Activated T-helper 2 cell treated with anti-CD3 and anti-CD28 coated beads, Interferon-gamma antibody, Interleukin-2, Interleukin-4, amounts not matched to agents 10 μg/mL and 5 μg/mL and 100 μg/mL, durations not matched to agents 14 hours and 24 hours and 36 hours (primary cell): ENCODE measurements at regions not wholly inside any gene's neighbourhood (a gene's known extent, or its start where the extent isn't known, plus 50 kb on each side); places are given as distances from the start of the nearest gene placed in this dataset.

Source experiments
- DNase-seq: peaks from one replicate; pipeline ENCODE4 v3.0.0; 2021; ENCODE audit warnings: low spot score
- H3K27ac Mint-ChIP-seq: one replicate; pipeline ENCODE4 v1.8.0; 2021; ENCODE audit warnings: mixed read lengths
- H3K27me3 Mint-ChIP-seq: one replicate; pipeline ENCODE4 v1.8.0; 2021; ENCODE audit warnings: low read depth, mixed read lengths
- H3K36me3 Mint-ChIP-seq: one replicate; pipeline ENCODE4 v1.8.0; 2021; ENCODE audit warnings: low read depth, mixed read lengths
- H3K4me1 Mint-ChIP-seq: one replicate; pipeline ENCODE4 v1.8.0; 2021; ENCODE audit warnings: low read depth, mixed read lengths
- H3K4me3 Mint-ChIP-seq: one replicate; pipeline ENCODE4 v1.8.0; 2021; ENCODE audit warnings: low read depth, mild to moderate bottlenecking, moderate library complexity, mixed read lengths
- H3K9me3 Mint-ChIP-seq: one replicate; pipeline ENCODE4 v1.8.0; 2021; ENCODE audit warnings: mixed read lengths
- intact Hi-C: fragments of 100-400 bp; cut with micrococcal nuclease; formaldehyde crosslinking; loops from one replicate; pipeline ENCODE4 v1.15.1; 2023

DNA sequence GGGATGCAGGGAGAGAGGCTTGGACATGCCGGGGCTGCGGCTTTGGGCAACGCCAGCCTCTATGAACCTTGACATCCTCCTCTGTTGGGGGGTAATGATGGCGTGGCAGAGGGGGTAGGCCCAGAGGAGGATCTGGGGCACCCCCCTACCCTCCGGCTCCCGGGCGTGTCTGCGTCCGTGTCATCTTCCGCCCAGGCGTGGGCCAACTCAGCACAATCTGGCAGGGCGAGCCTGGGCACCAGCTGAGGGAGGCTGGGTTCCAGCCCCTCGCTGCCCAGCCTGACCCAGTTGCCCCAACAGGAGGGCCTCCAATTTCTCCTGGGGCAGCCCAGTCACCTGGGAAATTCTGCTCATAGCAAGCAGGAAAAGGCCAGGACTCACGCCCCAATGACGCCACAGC is 62.9 kb upstream of the IL17B start:
- intact Hi-C loops: loop anchor here (1.0 to 5.0 kb wide), 2 partner anchors 122 to 175 kb away; no protein-coding TSS in a partner anchor
- Mint-ChIP-seq H3K27me3 (no peaks in the 10 kb centered on the region), H3K9me3 (no peaks in the 10 kb centered on the region), H3K27ac (no peak overlapping the region), H3K36me3 (no peaks in the 10 kb centered on the region), H3K4me3 (no peak overlapping the region), H3K4me1 (peaks cover 28% of the 10 kb centered on the region)
- no peak for DNase-seq

DNA sequence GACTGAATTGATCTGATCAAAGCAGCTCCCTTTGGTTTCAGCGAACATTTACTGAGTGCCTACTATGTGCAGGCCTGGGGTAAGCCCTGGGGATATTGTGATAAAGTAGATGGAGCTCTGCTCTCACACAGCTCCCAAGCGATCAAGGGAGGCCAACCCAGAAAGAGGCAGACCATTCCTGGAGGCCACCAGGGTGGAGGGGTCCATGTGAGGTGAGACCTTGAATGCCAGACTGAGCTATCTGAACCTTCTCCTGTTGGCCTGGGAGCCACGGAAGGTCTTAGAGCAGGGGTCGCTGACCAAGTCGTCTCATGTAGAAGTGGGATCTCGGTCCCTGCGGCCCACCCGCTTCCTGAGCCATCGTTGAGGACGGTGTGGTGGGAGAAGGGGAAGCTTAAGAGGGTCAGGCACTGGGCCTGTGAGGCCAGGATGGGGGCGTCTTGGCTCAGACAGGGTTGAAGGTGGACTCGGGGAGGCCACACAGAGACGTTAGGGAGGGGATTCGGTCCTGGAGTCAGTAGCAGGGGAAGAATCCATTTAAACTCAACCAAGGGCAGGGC is 62.2 kb upstream of the IL17B start:
- H3K36me3 Mint-ChIP-seq: no peaks in the 10 kb centered on the region
- no peak overlapping the region for H3K4me3 Mint-ChIP-seq
- H3K27me3 Mint-ChIP-seq: no peaks in the 10 kb centered on the region
- no peak for DNase-seq
- no peaks in the 10 kb centered on the region for H3K9me3 Mint-ChIP-seq
- intact Hi-C loops: loop anchor here (5.0 kb wide), 1 partner anchor 176 kb away; no protein-coding TSS in a partner anchor
- peaks cover 31% of the 10 kb centered on the region for H3K4me1 Mint-ChIP-seq
- no peak overlapping the region for H3K27ac Mint-ChIP-seq

DNA sequence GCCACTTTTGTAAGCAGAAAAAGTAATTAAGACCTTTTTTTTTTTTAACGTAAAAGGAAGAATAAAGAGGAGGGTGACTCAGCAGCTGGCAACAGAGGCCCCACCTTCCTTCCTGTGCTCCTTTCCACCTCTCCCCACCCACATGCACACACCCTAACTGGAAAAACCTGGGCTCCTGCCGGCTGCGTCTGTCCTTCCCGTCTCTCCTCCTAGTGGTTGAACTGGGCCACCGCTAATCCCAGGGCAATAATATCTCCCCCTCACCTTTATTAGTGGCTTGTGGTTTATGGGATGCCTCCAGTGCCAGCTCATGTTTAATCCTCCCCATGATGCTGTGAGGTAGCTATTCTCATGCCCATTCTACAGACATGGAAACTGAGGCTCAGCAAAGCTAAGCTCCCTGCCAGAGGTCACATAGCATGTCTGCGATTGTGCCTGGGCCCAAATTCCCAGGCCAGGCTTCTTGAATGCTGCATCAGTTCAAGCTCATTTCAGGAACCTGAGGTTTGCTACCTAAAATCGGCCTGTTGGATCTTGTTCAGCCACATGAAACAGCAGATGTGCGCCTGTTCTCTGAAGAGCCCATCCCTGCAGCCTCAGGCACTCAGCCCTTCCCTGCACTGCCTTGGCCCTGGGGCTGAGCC is 60.9 kb upstream of the IL17B start:
- intact Hi-C loops: loop anchor here (5.0 kb wide), 1 partner anchor 177 kb away; no protein-coding TSS in a partner anchor
- no peak overlapping the region for H3K4me3 Mint-ChIP-seq
- peak overlapping the region; percentile 46 for H3K27ac Mint-ChIP-seq

DNA sequence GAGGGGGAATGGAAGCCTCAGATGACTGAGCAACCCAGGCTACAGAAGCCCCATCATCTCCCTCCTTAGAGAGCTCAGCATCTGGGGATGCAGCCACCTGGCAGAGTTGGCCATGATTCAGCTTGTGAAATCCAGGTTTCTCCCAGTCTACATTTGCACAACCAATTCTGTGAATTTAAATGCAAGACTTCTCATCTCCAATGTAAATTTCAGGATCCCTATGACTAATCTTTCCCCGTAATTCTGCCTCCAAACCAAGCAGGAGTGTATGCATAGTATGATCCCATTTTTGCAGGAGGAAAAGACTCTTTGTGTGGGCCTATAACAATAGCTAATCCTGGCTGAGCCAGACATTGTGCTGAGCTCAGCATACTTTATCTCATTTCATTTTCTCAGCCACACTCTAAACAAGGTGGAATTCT is 59.6 kb upstream of the IL17B start:
- peaks cover 31% of the 10 kb centered on the region for H3K4me1 Mint-ChIP-seq
- H3K27me3 Mint-ChIP-seq: no peaks in the 10 kb centered on the region
- H3K27ac Mint-ChIP-seq: no peak overlapping the region
- H3K9me3 Mint-ChIP-seq: no peaks in the 10 kb centered on the region
- no peak overlapping the region for H3K4me3 Mint-ChIP-seq
- DNase-seq: no peak
- intact Hi-C loops: no loop called here
- H3K36me3 Mint-ChIP-seq: no peaks in the 10 kb centered on the region

More for the DNA sequence above, 60.9 kb upstream of the IL17B start:
- no peak for DNase-seq
- H3K9me3 Mint-ChIP-seq: no peaks in the 10 kb centered on the region
- peaks cover 31% of the 10 kb centered on the region for H3K4me1 Mint-ChIP-seq
- H3K36me3 Mint-ChIP-seq: no peaks in the 10 kb centered on the region
- H3K27me3 Mint-ChIP-seq: no peaks in the 10 kb centered on the region

DNA sequence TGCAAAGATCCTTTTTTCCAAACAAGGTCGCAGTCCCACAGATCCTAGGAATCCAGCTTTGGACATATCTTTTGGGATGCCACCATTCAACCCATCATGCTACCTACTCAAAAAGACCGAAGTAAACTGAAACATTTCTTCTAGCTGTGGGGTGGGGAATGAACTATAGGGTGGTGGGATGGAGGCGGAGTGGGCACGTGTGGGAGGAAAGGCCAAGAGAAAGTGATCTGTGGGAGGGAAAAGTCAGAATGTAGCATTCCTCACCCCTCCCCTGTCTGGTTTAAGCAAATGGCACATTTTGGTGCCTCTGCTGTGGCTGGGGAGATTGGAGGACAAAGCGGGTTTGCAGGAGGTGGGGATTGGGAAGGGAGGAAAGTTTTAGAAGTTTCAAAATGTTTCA is 59.2 kb upstream of the IL17B start:
- Mint-ChIP-seq H3K4me3 (no peak overlapping the region), H3K4me1 (peaks cover 31% of the 10 kb centered on the region), H3K9me3 (no peaks in the 10 kb centered on the region), H3K27me3 (no peaks in the 10 kb centered on the region), H3K36me3 (no peaks in the 10 kb centered on the region), H3K27ac (no peak overlapping the region)
- intact Hi-C loops: no loop called here
- no peak for DNase-seq

DNA sequence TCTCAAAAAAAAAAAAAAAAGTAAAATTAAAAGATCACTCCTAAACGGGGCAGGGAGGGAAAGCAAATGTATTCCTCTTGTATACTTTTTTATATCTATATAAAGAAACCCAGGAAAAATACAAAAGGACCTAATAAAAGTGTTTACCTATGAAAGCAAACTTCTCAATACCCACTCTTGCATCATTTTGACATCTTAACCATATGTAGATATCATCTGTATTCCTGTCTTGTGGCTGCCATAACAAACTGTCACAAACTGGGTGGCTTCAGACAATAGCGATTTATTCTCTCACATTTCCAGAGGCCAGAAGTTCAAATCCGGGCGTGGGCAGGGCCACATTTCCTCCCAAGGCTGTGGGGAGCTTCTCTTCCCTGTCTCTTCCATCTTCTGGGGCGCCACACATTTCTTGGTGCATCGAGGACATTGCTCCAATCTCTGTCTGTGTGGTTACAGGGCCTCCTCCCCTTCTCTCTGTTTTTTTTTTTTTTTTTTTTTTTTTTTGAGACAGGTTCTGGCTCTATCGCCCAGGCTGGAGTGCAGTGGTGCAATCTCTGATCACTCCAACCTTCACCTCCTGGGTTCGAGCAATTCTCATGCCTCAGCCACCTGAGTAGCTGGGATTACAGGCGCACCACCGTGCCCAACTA is 58.4 kb upstream of the IL17B start:
- H3K36me3 Mint-ChIP-seq: no peaks in the 10 kb centered on the region
- intact Hi-C loops: no loop called here
- H3K27me3 Mint-ChIP-seq: no peaks in the 10 kb centered on the region
- no peak for DNase-seq
- H3K9me3 Mint-ChIP-seq: no peaks in the 10 kb centered on the region
- H3K4me1 Mint-ChIP-seq: peaks cover 31% of the 10 kb centered on the region
- no peak overlapping the region for H3K27ac Mint-ChIP-seq
- no peak overlapping the region for H3K4me3 Mint-ChIP-seq

DNA sequence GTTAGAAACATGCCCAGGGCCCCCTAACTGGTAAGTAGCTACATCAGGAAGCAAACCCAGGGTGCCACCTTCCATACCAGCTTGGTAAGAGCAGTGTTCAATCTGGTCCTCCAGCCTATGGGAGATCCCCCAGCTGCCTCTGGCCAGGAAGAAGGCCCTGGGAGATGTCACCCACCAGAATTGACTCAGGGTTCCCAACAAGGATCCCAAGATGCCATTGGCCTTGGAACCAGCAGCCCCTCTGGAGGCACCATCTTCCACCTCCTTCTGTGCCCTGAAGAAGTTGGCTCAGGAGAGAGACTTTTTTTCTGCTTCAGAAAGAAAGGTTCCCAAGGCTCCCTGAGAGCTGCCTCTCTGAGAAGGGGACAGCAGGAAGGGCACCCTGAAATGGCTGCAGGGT is 56.6 kb upstream of the IL17B start:
- no peak for DNase-seq
- Mint-ChIP-seq H3K9me3 (no peaks in the 10 kb centered on the region), H3K36me3 (no peaks in the 10 kb centered on the region), H3K4me1 (peaks cover 31% of the 10 kb centered on the region), H3K27ac (no peak overlapping the region), H3K27me3 (no peaks in the 10 kb centered on the region), H3K4me3 (no peak overlapping the region)
- intact Hi-C loops: loop anchor here (2.0 kb wide), 1 partner anchor 53 kb away; no protein-coding TSS in a partner anchor

DNA sequence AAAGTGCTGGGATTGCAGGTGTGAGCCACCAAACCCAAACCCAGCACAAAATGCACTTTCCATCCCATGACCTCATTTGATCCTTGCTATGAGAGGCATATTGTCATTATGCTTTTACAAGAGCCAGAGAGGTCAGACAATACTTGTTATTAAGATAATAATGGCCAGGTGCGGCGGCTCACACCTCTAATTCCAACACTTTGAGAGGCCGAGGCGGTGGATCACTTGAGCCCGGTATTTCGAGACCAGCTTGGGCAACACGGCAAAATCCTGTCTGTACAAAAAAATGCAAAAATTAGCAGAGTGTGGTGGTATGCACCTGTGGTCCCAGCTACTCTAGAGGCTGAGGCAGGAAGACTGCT is 55.9 kb upstream of the IL17B start:
- intact Hi-C loops: loop anchor here (2.0 kb wide), 1 partner anchor 52 kb away; no protein-coding TSS in a partner anchor
- H3K9me3 Mint-ChIP-seq: no peaks in the 10 kb centered on the region
- DNase-seq: no peak

DNA sequence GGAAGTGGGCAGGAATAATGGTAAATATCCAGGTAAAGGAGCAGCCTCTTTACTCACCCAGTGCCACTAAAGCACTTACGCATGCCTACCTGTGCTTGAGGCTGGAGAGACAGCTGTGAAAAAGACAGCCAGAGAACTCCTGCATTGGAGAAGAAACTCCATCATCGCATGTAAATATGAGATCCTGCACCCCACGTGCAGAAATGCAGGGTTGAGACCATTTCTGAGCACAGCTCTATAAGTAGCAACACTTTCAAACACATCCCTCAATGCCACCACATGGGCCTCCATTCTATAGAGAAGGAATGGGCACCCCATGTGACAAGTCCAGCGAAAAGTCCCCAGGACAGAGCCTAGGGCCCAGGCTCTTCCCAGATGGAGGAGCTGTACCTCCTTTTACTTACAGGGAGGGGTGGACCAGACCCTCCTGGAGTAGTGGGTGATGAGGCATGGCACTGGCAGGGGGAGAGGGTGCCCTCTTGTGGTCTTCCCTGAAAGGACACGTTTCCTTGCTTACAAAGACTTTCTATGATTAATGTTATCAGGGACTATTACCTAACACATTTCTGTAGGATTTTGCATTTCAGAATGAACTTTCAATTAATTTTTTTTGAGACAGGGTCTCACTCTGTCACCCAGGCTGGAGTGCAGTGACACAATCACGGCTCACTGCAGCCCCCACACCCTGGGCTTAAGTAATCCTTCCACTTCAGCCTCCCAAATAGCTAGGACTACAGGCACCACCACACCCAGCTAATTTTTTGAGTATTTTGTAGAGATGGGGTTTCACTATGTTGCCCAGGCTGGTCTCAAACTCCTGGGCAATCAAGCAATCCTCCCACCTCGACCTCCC is 55.3 kb upstream of the IL17B start:
- no peaks in the 10 kb centered on the region for H3K9me3 Mint-ChIP-seq

More for the DNA sequence above, 55.9 kb upstream of the IL17B start:
- Mint-ChIP-seq H3K27me3 (no peaks in the 10 kb centered on the region), H3K27ac (no peak overlapping the region), H3K36me3 (no peaks in the 10 kb centered on the region), H3K4me3 (no peak overlapping the region), H3K4me1 (peaks cover 27% of the 10 kb centered on the region)

DNA sequence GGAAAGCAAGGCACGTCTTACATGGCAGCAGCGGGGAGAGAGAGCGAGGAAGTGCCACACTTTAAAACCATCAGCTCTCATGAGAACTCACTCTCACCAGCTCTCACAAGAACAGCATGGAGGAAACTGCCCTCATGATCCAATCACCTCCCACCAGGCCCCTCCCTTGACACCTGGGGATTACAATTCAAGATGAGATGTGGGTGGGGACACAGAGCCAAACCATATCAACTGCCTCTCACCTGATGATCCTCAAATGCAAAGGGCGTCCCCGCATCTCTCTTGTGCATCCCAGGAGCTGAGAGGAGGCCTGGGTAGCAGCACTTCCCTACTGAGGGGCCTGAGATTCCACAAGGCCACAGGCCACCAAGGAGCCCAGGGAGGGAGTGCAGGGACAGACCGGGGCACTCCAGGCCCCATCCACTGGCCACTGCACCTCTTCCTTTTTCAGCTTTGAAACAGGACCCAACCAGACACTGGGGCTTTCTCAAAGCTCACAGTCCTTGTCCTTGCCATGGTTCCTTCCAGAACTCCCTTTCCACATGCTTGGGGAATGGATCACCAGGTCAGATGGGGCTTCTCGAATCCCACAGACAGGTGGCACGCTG is 54.5 kb upstream of the IL17B start:
- H3K9me3 Mint-ChIP-seq: no peaks in the 10 kb centered on the region
- DNase-seq: no peak
- no peak overlapping the region for H3K4me3 Mint-ChIP-seq
- H3K4me1 Mint-ChIP-seq: peaks cover 19% of the 10 kb centered on the region
- intact Hi-C loops: loop anchor here (2.0 to 5.0 kb wide), 2 partner anchors 51 to 116 kb away; no protein-coding TSS in a partner anchor
- no peaks in the 10 kb centered on the region for H3K36me3 Mint-ChIP-seq
- no peaks in the 10 kb centered on the region for H3K27me3 Mint-ChIP-seq
- H3K27ac Mint-ChIP-seq: no peak overlapping the region

More for the DNA sequence above, 55.3 kb upstream of the IL17B start:
- intact Hi-C loops: loop anchor here (2.0 to 5.0 kb wide), 2 partner anchors 52 to 117 kb away; no protein-coding TSS in a partner anchor
- peak; percentile 21 for DNase-seq
- Mint-ChIP-seq H3K4me3 (no peak overlapping the region), H3K27me3 (no peaks in the 10 kb centered on the region), H3K36me3 (no peaks in the 10 kb centered on the region), H3K4me1 (peaks cover 23% of the 10 kb centered on the region), H3K27ac (no peak overlapping the region)

DNA sequence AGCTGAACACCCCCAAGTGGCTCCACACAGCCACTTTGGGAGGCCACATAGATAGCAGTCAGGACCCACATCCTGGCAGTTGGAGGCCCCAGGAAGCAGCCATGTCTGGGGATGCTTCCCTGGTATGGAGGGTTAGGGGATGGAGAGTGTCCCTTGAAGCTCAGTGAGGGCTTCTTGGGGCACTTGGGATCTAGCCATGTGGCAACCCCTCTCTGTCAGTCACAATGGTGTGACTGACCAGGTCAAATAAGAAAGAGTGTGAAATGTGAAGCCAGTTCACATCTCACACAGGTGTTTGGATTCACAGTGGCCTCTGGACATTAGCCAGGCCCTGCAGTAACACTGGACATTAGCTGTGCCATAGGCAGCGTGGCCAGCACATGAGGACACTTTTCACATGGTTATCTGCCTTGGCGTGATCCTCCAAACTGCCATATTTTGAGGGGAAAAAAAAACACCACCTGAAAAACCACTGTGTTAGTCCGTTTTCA is 53.9 kb upstream of the IL17B start:
- Mint-ChIP-seq H3K4me3 (no peak overlapping the region), H3K27ac (no peak overlapping the region), H3K4me1 (peaks cover 12% of the 10 kb centered on the region), H3K27me3 (no peaks in the 10 kb centered on the region), H3K36me3 (no peaks in the 10 kb centered on the region), H3K9me3 (no peaks in the 10 kb centered on the region)
- intact Hi-C loops: loop anchor here (5.0 kb wide), 1 partner anchor 116 kb away; no protein-coding TSS in a partner anchor
- DNase-seq: no peak

DNA sequence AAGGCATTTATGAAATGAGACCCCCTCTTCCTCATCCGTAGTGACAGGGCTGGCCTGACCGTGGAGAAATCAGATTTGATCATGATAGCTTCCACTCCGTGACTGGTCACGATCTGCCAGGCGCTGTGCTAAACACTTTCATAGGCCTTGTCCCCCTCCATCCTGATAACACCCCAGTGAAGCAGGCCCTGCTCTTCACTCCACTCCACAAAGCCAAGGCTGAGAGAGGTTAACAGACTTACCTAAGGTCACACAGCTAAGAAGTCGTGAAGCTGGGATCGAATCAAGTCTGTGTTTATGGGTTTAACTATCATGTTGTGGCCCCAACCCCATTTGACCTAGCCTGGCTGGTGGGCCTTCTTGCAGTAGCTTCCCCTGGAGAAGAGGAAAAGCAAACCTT is 53.3 kb upstream of the IL17B start:
- no peak overlapping the region for H3K4me3 Mint-ChIP-seq
- no peak for DNase-seq
- no peaks in the 10 kb centered on the region for H3K36me3 Mint-ChIP-seq
- H3K4me1 Mint-ChIP-seq: peaks cover 7% of the 10 kb centered on the region
- no peaks in the 10 kb centered on the region for H3K27me3 Mint-ChIP-seq
- intact Hi-C loops: loop anchor here (5.0 kb wide), 1 partner anchor 115 kb away; no protein-coding TSS in a partner anchor
- no peaks in the 10 kb centered on the region for H3K9me3 Mint-ChIP-seq
- no peak overlapping the region for H3K27ac Mint-ChIP-seq
